ENCODE measurements at regions not wholly inside any gene's neighbourhood (a gene's known extent, or its start where the extent isn't known, plus 50 kb on each side); places are given as distances from the start of the nearest gene placed in this dataset.

- no peaks in the 10 kb centered on the region for H3K4me1 Mint-ChIP-seq (ENCODE audit: low read depth)
- intact Hi-C loops (cut with DNase I, micrococcal nuclease) = no loop called here
- H3K27me3 Mint-ChIP-seq = no peaks in the 10 kb centered on the region
- H3K27me3 ChIP-seq (ENCODE audit: control insufficient read depth in 1 of 2, insufficient read depth in 2 of 2, low read length in 2 of 2) = no peaks in the 10 kb centered on the region
- TF ChIP-seq CTCF (IDR thresholded peaks at IDR 0.05) = no peak
- ChIA-PET POLR2A (no interaction called here), CTCF (no interaction called here)
- DNase-seq (no peak), ATAC-seq (ENCODE audit: poor library complexity) (no peak)
- H3K4me3 Mint-ChIP-seq = no peak overlapping the region
- no peak overlapping the region for H3K27ac ChIP-seq (ENCODE audit: low read depth in 1 of 2, low read length in 2 of 2)
- no peaks in the 10 kb centered on the region for H3K36me3 ChIP-seq (ENCODE audit: insufficient read depth, low read length)
- H3K4me3 ChIP-seq (ENCODE audit: low read length) = no peak overlapping the region
- no peaks in the 10 kb centered on the region for H3K36me3 Mint-ChIP-seq (ENCODE audit: low read depth)
- H3K4me1 ChIP-seq (ENCODE audit: insufficient read depth, low read length) = no peaks in the 10 kb centered on the region
- H3K27ac Mint-ChIP-seq = no peak overlapping the region
- H3K9me3 Mint-ChIP-seq = peaks cover 9% of the 10 kb centered on the region
- peaks cover 3 to 7% of the 10 kb centered on the region in 2 experiments for H3K9me3 ChIP-seq (ENCODE audit: control insufficient read depth in 1 of 2, insufficient read depth in 1 of 2, low read length in 2 of 2)
These were observed 392.9 kb downstream of the PID1 start for GRCh38 chr2:228878138-228878537.

GRCh38 chr2:228876276-228876675 is 394.8 kb downstream of the PID1 start:
- Mint-ChIP-seq H3K27me3 (no peaks in the 10 kb centered on the region), H3K9me3 (peaks cover 9% of the 10 kb centered on the region), H3K27ac (no peak overlapping the region), H3K36me3 (ENCODE audit: low read depth) (no peaks in the 10 kb centered on the region), H3K4me1 (ENCODE audit: low read depth) (no peaks in the 10 kb centered on the region), H3K4me3 (no peak overlapping the region)
- CTCF ChIA-PET = no interaction called here
- H3K4me1 ChIP-seq (ENCODE audit: insufficient read depth, low read length) = no peaks in the 10 kb centered on the region
- peaks cover 3 to 7% of the 10 kb centered on the region in 2 experiments for H3K9me3 ChIP-seq (ENCODE audit: control insufficient read depth in 1 of 2, insufficient read depth in 1 of 2, low read length in 2 of 2)
- no peaks in the 10 kb centered on the region for H3K27me3 ChIP-seq (ENCODE audit: control insufficient read depth in 1 of 2, insufficient read depth in 2 of 2, low read length in 2 of 2)
- H3K36me3 ChIP-seq (ENCODE audit: insufficient read depth, low read length) = no peaks in the 10 kb centered on the region
- no peak for DNase-seq
- intact Hi-C loops (cut with DNase I, micrococcal nuclease) = no loop called here
- POLR2A ChIA-PET = no interaction called here
- no peak for ATAC-seq (ENCODE audit: poor library complexity)
- H3K27ac ChIP-seq (ENCODE audit: low read depth in 1 of 2, low read length in 2 of 2) = no peak overlapping the region
- TF ChIP-seq CTCF (IDR thresholded peaks at IDR 0.05) = no peak
- no peak overlapping the region for H3K4me3 ChIP-seq (ENCODE audit: low read length)

GRCh38 chr2:228875152-228875900 is 395.8 kb downstream of the PID1 start:
- no peaks in the 10 kb centered on the region for H3K36me3 Mint-ChIP-seq (ENCODE audit: low read depth)
- Histone ChIP-seq H3K36me3 (ENCODE audit: insufficient read depth, low read length) (no peaks in the 10 kb centered on the region), H3K27me3 (ENCODE audit: control insufficient read depth in 1 of 2, insufficient read depth in 2 of 2, low read length in 2 of 2) (no peaks in the 10 kb centered on the region), H3K4me1 (ENCODE audit: insufficient read depth, low read length) (no peaks in the 10 kb centered on the region), H3K4me3 (ENCODE audit: low read length) (no peak overlapping the region), H3K9me3 (ENCODE audit: control insufficient read depth in 1 of 2, insufficient read depth in 1 of 2, low read length in 2 of 2) (peaks cover 3 to 7% of the 10 kb centered on the region in 2 experiments), H3K27ac (ENCODE audit: low read depth in 1 of 2, low read length in 2 of 2) (no peak overlapping the region)
- CTCF ChIA-PET = no interaction called here
- POLR2A ChIA-PET = no interaction called here
- peaks cover 12% of the 10 kb centered on the region for H3K9me3 Mint-ChIP-seq
- intact Hi-C loops (cut with DNase I, micrococcal nuclease) = no loop called here
- ATAC-seq (ENCODE audit: poor library complexity) (no peak), DNase-seq (no peak)
- no peak overlapping the region for H3K4me3 Mint-ChIP-seq
- H3K27ac Mint-ChIP-seq = no peak overlapping the region
- no peaks in the 10 kb centered on the region for H3K27me3 Mint-ChIP-seq
- H3K4me1 Mint-ChIP-seq (ENCODE audit: low read depth) = no peaks in the 10 kb centered on the region
- no peak for TF ChIP-seq CTCF (IDR thresholded peaks at IDR 0.05)

All from CD4-positive, alpha-beta T cell (primary cell).